PC-9 (cell line): ENCODE measurements at regions not wholly inside any gene's neighbourhood (a gene's known extent, or its start where the extent isn't known, plus 50 kb on each side); places are given as distances from the start of the nearest gene placed in this dataset.

Experiments used
- BruUV-seq: library from RNA; stranded (reverse); fragments of 400-500 nt; replicated peaks from 2 replicates; lab custom pipeline; 2021; lab: Mats Ljungman, UMichigan
- CTCF ChIA-PET: fragments of 300-600 bp; sonication (Branson Sonifier 250); formaldehyde crosslinking; loops from one replicate; lab custom pipeline; 2022; ENCODE audit warnings: antibody characterized with exemption; lab: Charles Lee
- POLR2A ChIA-PET: fragments of 300-600 bp; sonication (Branson Sonifier 250); formaldehyde crosslinking; loops from one replicate; lab custom pipeline; 2022; ENCODE audit warnings: antibody characterized with exemption; ENCODE audit not compliant: unreplicated experiment; lab: Charles Lee
- DNase-seq, 2 experiments: peaks; one replicate each; pipeline versions ENCODE4 v3.0.0 to v3.0.0-alpha.2; 2015 to 2022; ENCODE audit warnings: mixed read lengths in 1 of 2
- H2AFZ ChIP-seq: fragments of 200-600 bp; sonication (generic); 2 replicates; pipeline ENCODE4 v1.8.1; 2017; ENCODE audit warnings: antibody characterized with exemption
- H3F3A ChIP-seq: fragments of 200-600 bp; sonication (generic); 2 replicates; pipeline ENCODE4 v1.8.1; 2017; ENCODE audit warnings: antibody characterized with exemption, mild to moderate bottlenecking, low read depth; ENCODE audit not compliant: insufficient read depth
- H3K27ac ChIP-seq: fragments of 200-600 bp; sonication (generic); 2 replicates; pipeline ENCODE4 v1.6.1; 2016; ENCODE audit warnings: mixed run types
- H3K27me3 ChIP-seq: fragments of 200-600 bp; sonication (generic); 2 replicates; pipeline ENCODE4 v1.6.1; 2016; ENCODE audit warnings: low read depth, mixed run types; ENCODE audit not compliant: insufficient read depth
- H3K36me3 ChIP-seq: fragments of 200-600 bp; sonication (generic); 2 replicates; pipeline ENCODE4 v1.6.1; 2016; ENCODE audit warnings: low read depth, mixed run types
- H3K4me1 ChIP-seq: fragments of 200-600 bp; sonication (generic); replicated peaks from 2 replicates; pipeline ENCODE4 v1.6.1; 2016; ENCODE audit warnings: mixed run types; ENCODE audit not compliant: insufficient read depth
- H3K4me2 ChIP-seq: fragments of 200-600 bp; sonication (generic); 2 replicates; pipeline ENCODE4 v1.6.1; 2017; ENCODE audit warnings: mixed run types
- H3K4me3 ChIP-seq: fragments of 200-600 bp; sonication (generic); 2 replicates; pipeline ENCODE4 v1.6.1; 2016; ENCODE audit warnings: mixed run types
- H3K79me2 ChIP-seq: fragments of 200-600 bp; sonication (generic); 2 replicates; pipeline ENCODE4 v1.6.1; 2017; ENCODE audit warnings: low read depth, mixed run types
- H3K9me2 ChIP-seq: fragments of 200-600 bp; sonication (generic); 2 replicates; pipeline ENCODE4 v1.8.1; 2017; ENCODE audit warnings: mild to moderate bottlenecking; ENCODE audit not compliant: insufficient read depth
- H3K9me3 ChIP-seq: fragments of 200-600 bp; sonication (generic); 2 replicates; pipeline ENCODE4 v1.8.1; 2016; ENCODE audit warnings: low read depth; ENCODE audit not compliant: insufficient read depth
- H4K20me1 ChIP-seq: fragments of 200-600 bp; sonication (generic); 2 replicates; pipeline ENCODE4 v1.8.1; 2017; ENCODE audit not compliant: insufficient read depth
- CTCF ChIP-seq: fragments of 200-600 bp; sonication (generic); conservative IDR thresholded peaks from 2 replicates; pipeline ENCODE4 v1.6.1; 2017; ENCODE audit warnings: mixed run types, antibody characterized with exemption, mild to moderate bottlenecking, moderate library complexity
- EZH2 ChIP-seq: fragments of 200-600 bp; sonication (generic); IDR thresholded peaks from 2 replicates; pipeline ENCODE4 v1.8.0; 2017; ENCODE audit warnings: antibody characterized with exemption, low read depth
- intact Hi-C: fragments of 100-400 bp; cut with micrococcal nuclease; formaldehyde crosslinking; loops from one replicate; pipeline ENCODE4 v1.10.0; 2022; ENCODE audit not compliant: unreplicated experiment

- TF ChIP-seq CTCF (no peak), EZH2 (no peak)
- H2AFZ ChIP-seq, result no peak overlapping the region
Observed at GRCh38 chr11:79546351-79546750, 105.5 kb upstream of the TENM4 start.

GRCh38 chr11:79544361-79544760 lies 103.5 kb upstream of the TENM4 start:
- TF ChIP-seq CTCF (no peak), EZH2 (no peak)
- no TSS peak for BruUV-seq
- ChIA-PET CTCF (no interaction called here), POLR2A (no interaction called here)
- Histone ChIP-seq H3K9me3 (no peaks in the 10 kb centered on the region), H3K36me3 (no peaks in the 10 kb centered on the region), H2AFZ (no peak overlapping the region), H3K27ac (no peak overlapping the region), H3K4me3 (no peak overlapping the region), H3F3A (no peaks in the 10 kb centered on the region), H3K79me2 (no peaks in the 10 kb centered on the region), H4K20me1 (no peaks in the 10 kb centered on the region), H3K4me1 (no peaks in the 10 kb centered on the region), H3K4me2 (no peak overlapping the region), H3K27me3 (peaks cover 40% of the 10 kb centered on the region), H3K9me2 (no peaks in the 10 kb centered on the region)
- intact Hi-C loops, result no loop called here
- DNase-seq, result no peak

More at GRCh38 chr11:79546351-79546750, 105.5 kb upstream of the TENM4 start:
- no peaks in the 10 kb centered on the region for H4K20me1 ChIP-seq
- H3K27me3 ChIP-seq, result peaks cover 42% of the 10 kb centered on the region
- H3K4me1 ChIP-seq, result no peaks in the 10 kb centered on the region
- H3K9me3 ChIP-seq, result no peaks in the 10 kb centered on the region
- H3K4me3 ChIP-seq, result no peak overlapping the region
- ChIA-PET POLR2A (no interaction called here), CTCF (no interaction called here)
- intact Hi-C loops, result no loop called here
- no peaks in the 10 kb centered on the region for H3K36me3 ChIP-seq
- no peaks in the 10 kb centered on the region for H3F3A ChIP-seq
- no TSS peak for BruUV-seq
- H3K27ac ChIP-seq, result no peak overlapping the region
- H3K79me2 ChIP-seq, result no peaks in the 10 kb centered on the region
- no peak for DNase-seq
- H3K4me2 ChIP-seq, result no peak overlapping the region
- no peaks in the 10 kb centered on the region for H3K9me2 ChIP-seq

- no peak overlapping the region for H3K4me2 ChIP-seq
- H3K79me2 ChIP-seq, result no peaks in the 10 kb centered on the region
- ChIA-PET CTCF (no interaction called here), POLR2A (no interaction called here)
- TF ChIP-seq EZH2, result no peak
- TF ChIP-seq CTCF, result no peak
- no peaks in the 10 kb centered on the region for H4K20me1 ChIP-seq
- no peaks in the 10 kb centered on the region for H3K36me3 ChIP-seq
- H3K27ac ChIP-seq, result no peak overlapping the region
- peaks cover 35% of the 10 kb centered on the region for H3K27me3 ChIP-seq
- H3K4me1 ChIP-seq, result no peaks in the 10 kb centered on the region
- intact Hi-C loops, result no loop called here
- H3K9me3 ChIP-seq, result no peaks in the 10 kb centered on the region
- no TSS peak for BruUV-seq
- H3K4me3 ChIP-seq, result no peak overlapping the region
- H3F3A ChIP-seq, result no peaks in the 10 kb centered on the region
- no peak for DNase-seq
- H3K9me2 ChIP-seq, result no peaks in the 10 kb centered on the region
- no peak overlapping the region for H2AFZ ChIP-seq
Observed at GRCh38 chr11:79543101-79543500, 102.3 kb upstream of the TENM4 start.
